ENCODE measurements at regions not wholly inside any gene's neighbourhood (a gene's known extent, or its start where the extent isn't known, plus 50 kb on each side); places are given as distances from the start of the nearest gene placed in this dataset.
A peak's percentile ranks its signal among the peaks of the same experiment; 100 is the strongest.

- DNase-seq, result no peak
Observed at GRCh38 chr13:79860791-79861190, 379.8 kb downstream of the NDFIP2 start.

- DNase-seq, result no peak
Observed at GRCh38 chr13:79859756-79860155, 378.8 kb downstream of the NDFIP2 start.

GRCh38 chr13:79853251-79853650 is 372.3 kb downstream of the NDFIP2 start:
- no peak for DNase-seq

- no peak for DNase-seq
Observed at GRCh38 chr13:79851318-79851717, 370.4 kb downstream of the NDFIP2 start.

- DNase-seq, result no peak
Observed at GRCh38 chr13:79847882-79848592, 367.1 kb downstream of the NDFIP2 start.

- peak; percentile 16 for DNase-seq
Observed at GRCh38 chr13:79846386-79846785, 365.4 kb downstream of the NDFIP2 start.

GRCh38 chr13:79837741-79838450 is 356.9 kb downstream of the NDFIP2 start:
- DNase-seq, result no peak

GRCh38 chr13:79836121-79836520 is 355.2 kb downstream of the NDFIP2 start:
- DNase-seq, result peak; percentile 39

GRCh38 chr13:79834876-79835275 is 353.9 kb downstream of the NDFIP2 start:
- peak; percentile 8 for DNase-seq

- DNase-seq, result no peak
Observed at GRCh38 chr13:79833991-79834390, 353.0 kb downstream of the NDFIP2 start.

- no peak for DNase-seq
Observed at GRCh38 chr13:79831556-79831955, 350.6 kb downstream of the NDFIP2 start.

- no peak for DNase-seq
Observed at GRCh38 chr13:79830945-79831344, 350.0 kb downstream of the NDFIP2 start.

- no peak for DNase-seq
Observed at GRCh38 chr13:79830426-79830825, 349.5 kb downstream of the NDFIP2 start.

- no peak for DNase-seq
Observed at GRCh38 chr13:79829880-79830279, 348.9 kb downstream of the NDFIP2 start.

GRCh38 chr13:79825959-79826358 is 345.0 kb downstream of the NDFIP2 start:
- DNase-seq, result no peak

GRCh38 chr13:79815041-79815440 is 334.1 kb downstream of the NDFIP2 start:
- DNase-seq, result no peak

GRCh38 chr13:79812070-79812850 is 331.3 kb downstream of the NDFIP2 start:
- DNase-seq, result no peak

GRCh38 chr13:79811170-79811569 is 330.2 kb downstream of the NDFIP2 start:
- no peak for DNase-seq

GRCh38 chr13:79810669-79811068 is 329.7 kb downstream of the NDFIP2 start:
- no peak for DNase-seq

- no peak for DNase-seq
Observed at GRCh38 chr13:79810018-79810417, 329.1 kb downstream of the NDFIP2 start.

- no peak for DNase-seq
Observed at GRCh38 chr13:79808475-79808874, 327.5 kb downstream of the NDFIP2 start.

- DNase-seq, result no peak
Observed at GRCh38 chr13:79807554-79807953, 326.6 kb downstream of the NDFIP2 start.

- DNase-seq, result no peak
Observed at GRCh38 chr13:79806821-79807220, 325.9 kb downstream of the NDFIP2 start.

GRCh38 chr13:79805317-79805716 is 324.4 kb downstream of the NDFIP2 start:
- DNase-seq, result no peak

All from hematopoietic multipotent progenitor cell treated with erythropoietin and hydrocortisone succinate and interleukin-3 and kit ligand, for 4 days (in vitro differentiated cells).